ENCODE measurements at regions not wholly inside any gene's neighbourhood (a gene's known extent, or its start where the extent isn't known, plus 50 kb on each side); places are given as distances from the start of the nearest gene placed in this dataset.
"Not testable (repeated sequence)": the region's sequence is repeated elsewhere in the genome, so short reads cannot be mapped to it uniquely, and the experiment has no call there.

GRCh38 chr14:25833341-25834126 lies 764.3 kb downstream of the NOVA1 start:
- Histone ChIP-seq H3K9me3 (no peaks in the 10 kb centered on the region), H3K36me3 (no peaks in the 10 kb centered on the region), H3K4me3 (no peak overlapping the region), H3K27ac (no peak overlapping the region), H3K27me3 (no peaks in the 10 kb centered on the region), H3K4me1 (no peaks in the 10 kb centered on the region)
- no peak for TF ChIP-seq POLR2AphosphoS5 (IDR thresholded peaks at IDR 0.05)
- WGBS, 2 donors: 53 to 55% methylated on average over 12 of the region's 12 CpGs
- DNase-seq: no peak
- no peak for ATAC-seq (ENCODE audit: low FRiP score in 2 of 2)

- ATAC-seq (ENCODE audit: low FRiP score in 2 of 2) (no peak), DNase-seq (no peak)
- Histone ChIP-seq H3K27ac (no peak overlapping the region), H3K4me3 (no peak overlapping the region), H3K27me3 (no peaks in the 10 kb centered on the region), H3K36me3 (no peaks in the 10 kb centered on the region), H3K4me1 (no peaks in the 10 kb centered on the region), H3K9me3 (no peaks in the 10 kb centered on the region)
- 68 to 69% methylated on average over 4 of the region's 4 CpGs for WGBS, 2 donors
- no peak for TF ChIP-seq EP300 (IDR thresholded peaks at IDR 0.05)
- no peak for TF ChIP-seq POLR2A (IDR thresholded peaks at IDR 0.05)
- TF ChIP-seq CTCF (IDR thresholded peaks at IDR 0.05): no peak
These were observed 765.2 kb downstream of the NOVA1 start for GRCh38 chr14:25832585-25832984.

- H3K27me3 ChIP-seq: no peaks in the 10 kb centered on the region
- H3K9me3 ChIP-seq: no peaks in the 10 kb centered on the region
- ATAC-seq (ENCODE audit: low FRiP score in 2 of 2) (no peak), DNase-seq (no peak)
- no peaks in the 10 kb centered on the region for H3K4me1 ChIP-seq
- TF ChIP-seq CTCF (IDR thresholded peaks at IDR 0.05) (no peak), POLR2A (IDR thresholded peaks at IDR 0.05) (no peak), EP300 (IDR thresholded peaks at IDR 0.05) (no peak), POLR2AphosphoS5 (IDR thresholded peaks at IDR 0.05) (no peak)
- H3K27ac ChIP-seq: no peak overlapping the region
- H3K36me3 ChIP-seq: no peaks in the 10 kb centered on the region
- 91 to 96% methylated on average over 4 of the region's 4 CpGs for WGBS, 2 donors
- H3K4me3 ChIP-seq: no peak overlapping the region
These were observed 769.3 kb downstream of the NOVA1 start for GRCh38 chr14:25828562-25828961.

- DNase-seq (no peak), ATAC-seq (ENCODE audit: low FRiP score in 2 of 2) (no peak)
- 88 to 94% methylated on average over 1 of the region's 1 CpG for WGBS, 2 donors
- Histone ChIP-seq H3K4me1 (no peaks in the 10 kb centered on the region), H3K27me3 (no peaks in the 10 kb centered on the region), H3K27ac (no peak overlapping the region), H3K36me3 (no peaks in the 10 kb centered on the region), H3K4me3 (no peak overlapping the region), H3K9me3 (no peaks in the 10 kb centered on the region)
- TF ChIP-seq EP300 (IDR thresholded peaks at IDR 0.05) (no peak), POLR2AphosphoS5 (IDR thresholded peaks at IDR 0.05) (no peak), CTCF (IDR thresholded peaks at IDR 0.05) (no peak), POLR2A (IDR thresholded peaks at IDR 0.05) (no peak)
These were observed 771.7 kb downstream of the NOVA1 start for GRCh38 chr14:25826105-25826504.

GRCh38 chr14:25820368-25820767 lies 770.4 kb upstream of the STXBP6 start:
- TF ChIP-seq CTCF (IDR thresholded peaks at IDR 0.05) (no peak), POLR2A (IDR thresholded peaks at IDR 0.05) (no peak), POLR2AphosphoS5 (IDR thresholded peaks at IDR 0.05) (no peak), EP300 (IDR thresholded peaks at IDR 0.05) (no peak)
- 71 to 83% methylated on average over 1 of the region's 1 CpG for WGBS, 2 donors
- ATAC-seq (ENCODE audit: low FRiP score in 2 of 2): no peak
- Histone ChIP-seq H3K27ac (no peak overlapping the region), H3K27me3 (no peaks in the 10 kb centered on the region), H3K9me3 (no peaks in the 10 kb centered on the region), H3K36me3 (no peaks in the 10 kb centered on the region), H3K4me1 (no peaks in the 10 kb centered on the region), H3K4me3 (no peak overlapping the region)
- DNase-seq: no peak

- H3K9me3 ChIP-seq; H3K27ac ChIP-seq; H3K36me3 ChIP-seq; H3K4me1 ChIP-seq; ATAC-seq (ENCODE audit: low FRiP score in 2 of 2); H3K27me3 ChIP-seq; H3K4me3 ChIP-seq; DNase-seq: not testable (repeated sequence)
- 75 to 76% methylated on average over 3 of the region's 3 CpGs for WGBS, 2 donors
These were observed 764.7 kb upstream of the STXBP6 start for GRCh38 chr14:25814622-25815021.
